ENCODE measurements at regions not wholly inside any gene's neighbourhood (a gene's known extent, or its start where the extent isn't known, plus 50 kb on each side); places are given as distances from the start of the nearest gene placed in this dataset.

GRCh38 chr6:150733726-150734125 lies 131.8 kb upstream of the MTHFD1L start:
- no peak for TF ChIP-seq CTCF (IDR thresholded peaks at IDR 0.05)
- TF ChIP-seq EP300 (IDR thresholded peaks at IDR 0.05), result no peak
- no peak for TF ChIP-seq POLR2A (IDR thresholded peaks at IDR 0.05)
